HG03135 (cell line): ENCODE measurements at regions not wholly inside any gene's neighbourhood (a gene's known extent, or its start where the extent isn't known, plus 50 kb on each side); places are given as distances from the start of the nearest gene placed in this dataset.
"Not testable (repeated sequence)": the region's sequence is repeated elsewhere in the genome, so short reads cannot be mapped to it uniquely, and the experiment has no call there.

Source experiments
- ATAC-seq: cut with Tn5 transposase; IDR thresholded peaks from one replicate; pipeline ENCODE4 v1.9.1; 2021; ENCODE audit warnings: mild to moderate bottlenecking, moderate library complexity; ENCODE audit not compliant: unreplicated experiment

- no peak for ATAC-seq
Measured at GRCh38 chr6:98384801-98385200, 449.6 kb upstream of the POU3F2 start.

DNA sequence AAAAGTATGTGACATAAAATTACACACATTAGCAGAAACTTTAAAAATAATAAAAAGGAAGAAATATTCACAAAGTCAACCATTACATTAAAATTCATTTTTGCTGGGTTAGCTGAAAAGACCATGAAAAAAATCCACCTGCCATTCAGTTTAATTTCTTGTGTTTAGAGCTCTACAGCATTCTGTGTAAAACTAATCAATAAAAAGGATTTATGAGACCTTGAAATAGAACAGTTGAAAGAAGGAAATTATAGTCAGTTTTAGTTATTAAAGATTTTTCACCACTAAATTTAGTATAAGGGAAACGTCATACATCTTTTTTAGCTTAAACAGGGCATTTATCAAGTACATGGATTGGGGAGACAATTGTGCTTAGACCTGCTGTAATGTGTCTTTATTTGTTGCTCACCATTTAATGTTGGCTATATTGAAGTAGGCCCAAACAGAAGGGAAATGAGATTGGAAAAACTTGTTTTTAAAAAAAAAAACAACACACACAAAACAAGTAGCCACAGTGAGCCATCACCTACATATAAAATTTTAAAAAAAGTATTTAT is 438.7 kb upstream of the POU3F2 start:
- ATAC-seq = no peak

DNA sequence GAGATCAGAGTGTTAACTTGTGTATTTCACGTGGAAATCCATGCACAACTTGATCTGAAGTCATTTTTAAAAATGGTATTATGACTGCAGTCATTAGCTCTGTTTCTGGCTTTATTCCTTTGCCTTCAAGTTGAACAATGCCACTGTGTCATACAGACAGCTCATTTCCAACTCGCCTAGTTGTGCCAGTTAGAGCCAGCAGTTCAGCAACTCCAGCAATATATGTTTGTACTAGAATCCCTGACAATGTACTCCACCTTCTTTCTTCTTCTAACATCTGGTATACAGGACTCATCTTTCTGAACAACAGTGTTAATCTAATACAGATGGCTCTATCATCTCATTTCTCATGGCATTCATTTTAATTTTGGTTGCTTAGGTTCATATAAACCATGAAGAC is 418.3 kb upstream of the POU3F2 start:
- ATAC-seq = no peak

GRCh38 chr6:98416497-98417158 is 417.7 kb upstream of the POU3F2 start:
- not testable (repeated sequence) for ATAC-seq

DNA sequence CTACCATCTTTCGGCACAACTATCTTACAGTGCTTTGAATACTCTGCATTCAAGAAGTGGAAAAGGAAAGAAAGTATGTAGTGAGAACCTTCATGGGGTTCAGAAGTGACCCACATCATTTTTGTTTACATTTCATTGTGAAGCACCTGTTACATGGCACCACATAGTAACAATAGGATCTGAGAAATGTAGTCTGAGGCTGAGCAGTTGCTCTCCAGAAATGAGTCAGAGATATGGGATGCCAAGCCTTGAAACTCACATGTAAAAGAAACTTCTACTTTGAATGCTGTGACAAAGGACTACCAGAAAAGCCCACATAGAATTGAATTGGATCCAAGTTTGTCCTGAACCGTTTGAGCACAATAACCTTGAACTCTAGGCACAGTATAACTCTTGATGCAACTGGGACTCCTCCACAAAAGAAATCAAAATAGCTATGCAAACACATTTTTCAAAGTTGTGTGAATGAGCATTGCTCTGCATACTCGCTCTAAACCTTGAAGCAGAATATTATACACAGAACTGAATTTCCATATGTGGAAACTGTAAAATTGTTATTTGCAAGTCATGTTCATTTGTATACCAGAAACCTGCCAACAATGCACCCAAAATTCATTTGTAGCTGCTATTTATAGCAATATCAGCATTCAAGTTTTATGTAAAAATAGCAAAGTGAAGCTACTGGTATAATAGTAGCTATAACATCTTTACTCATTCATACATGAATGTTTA is 400.9 kb upstream of the POU3F2 start:
- no peak for ATAC-seq

GRCh38 chr6:98443633-98444032 is 390.7 kb upstream of the POU3F2 start:
- no peak for ATAC-seq

GRCh38 chr6:98452685-98453084 is 381.7 kb upstream of the POU3F2 start:
- ATAC-seq = no peak

DNA sequence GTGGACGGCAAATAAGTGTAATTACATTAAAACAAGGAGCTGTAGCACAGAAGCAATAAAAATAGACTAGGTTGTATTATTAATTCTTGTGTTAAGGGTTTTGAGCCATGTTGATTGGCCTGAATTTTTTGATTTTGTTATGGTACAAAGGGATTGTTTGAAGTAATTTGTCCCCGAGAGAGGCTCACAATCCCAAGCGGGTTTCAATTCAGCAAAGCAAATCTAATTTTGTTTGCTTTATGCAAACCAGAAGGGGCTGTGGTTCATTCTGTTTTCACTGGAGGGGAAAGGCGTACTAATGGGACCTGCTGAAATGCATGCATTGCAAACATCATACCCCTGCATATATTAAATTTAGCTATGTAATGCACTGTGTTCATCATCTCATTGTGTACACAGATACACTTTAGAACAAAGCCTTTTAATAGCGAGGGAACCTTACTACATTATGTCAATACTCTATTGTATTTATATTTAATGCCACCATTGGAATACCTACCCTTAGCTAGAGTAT is 379.5 kb upstream of the POU3F2 start:
- no peak for ATAC-seq

DNA sequence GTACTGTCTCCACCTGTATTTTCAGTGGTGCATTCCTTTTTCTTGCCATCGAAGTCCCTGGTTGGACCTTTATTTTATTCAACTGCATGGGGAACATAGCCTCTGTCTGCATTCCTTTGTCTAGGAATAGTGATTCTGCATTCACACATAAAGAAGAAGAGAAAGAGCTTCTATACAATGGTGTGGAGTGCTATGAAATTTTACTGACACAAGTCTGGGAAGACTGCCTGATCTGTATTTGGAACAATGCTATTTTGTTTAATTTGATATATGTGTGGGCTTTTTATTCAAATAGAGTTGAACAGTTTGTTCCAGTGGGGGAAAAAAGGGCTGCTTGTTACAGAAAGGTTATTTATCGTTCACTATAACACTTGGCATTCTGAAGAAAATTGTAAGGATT is 375.7 kb upstream of the POU3F2 start:
- no peak for ATAC-seq

DNA sequence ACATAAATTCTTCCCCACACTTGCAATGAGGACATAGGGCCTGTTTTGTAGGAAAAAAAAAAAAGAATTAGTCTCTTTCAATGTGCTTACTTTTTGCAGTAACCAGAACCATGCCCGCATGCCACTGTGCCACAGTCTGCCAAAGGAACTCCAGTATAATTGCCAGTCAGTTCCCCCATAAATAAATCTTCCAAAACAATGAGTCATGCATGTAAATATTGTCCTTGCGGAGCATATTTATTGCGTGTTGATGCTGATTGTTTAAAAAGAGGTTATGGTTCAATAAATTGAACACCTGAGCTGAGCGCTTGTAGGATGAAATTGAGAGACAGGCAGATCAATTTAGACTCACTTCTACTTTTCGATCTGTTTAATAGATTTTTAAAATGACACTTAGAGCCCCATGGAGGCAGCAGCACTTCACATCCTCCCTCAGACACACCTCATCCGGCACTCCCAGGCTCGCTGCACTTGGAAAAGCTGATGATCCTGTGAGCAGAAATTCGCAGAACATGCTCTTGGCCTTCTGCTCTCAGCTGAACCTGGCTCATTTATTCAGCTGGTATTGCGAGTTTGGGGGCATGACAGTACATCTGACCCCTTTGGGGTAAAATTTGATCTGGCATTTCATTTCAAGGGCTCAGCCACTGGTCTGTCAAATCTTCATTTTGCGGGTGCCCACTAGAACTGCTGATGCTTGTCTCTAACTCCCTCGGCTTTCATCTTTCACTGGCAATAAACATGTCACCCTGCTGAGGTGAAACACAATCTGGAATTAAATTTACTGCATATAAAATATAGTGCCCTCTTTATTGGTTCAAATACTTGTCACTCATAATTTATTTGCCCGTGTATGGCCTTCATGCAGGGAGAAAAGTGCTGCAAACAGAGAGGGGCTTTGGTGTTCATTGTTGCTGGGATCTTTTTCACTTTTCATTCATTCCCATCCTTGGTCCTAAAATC is 371.1 kb upstream of the POU3F2 start:
- ATAC-seq = no peak

DNA sequence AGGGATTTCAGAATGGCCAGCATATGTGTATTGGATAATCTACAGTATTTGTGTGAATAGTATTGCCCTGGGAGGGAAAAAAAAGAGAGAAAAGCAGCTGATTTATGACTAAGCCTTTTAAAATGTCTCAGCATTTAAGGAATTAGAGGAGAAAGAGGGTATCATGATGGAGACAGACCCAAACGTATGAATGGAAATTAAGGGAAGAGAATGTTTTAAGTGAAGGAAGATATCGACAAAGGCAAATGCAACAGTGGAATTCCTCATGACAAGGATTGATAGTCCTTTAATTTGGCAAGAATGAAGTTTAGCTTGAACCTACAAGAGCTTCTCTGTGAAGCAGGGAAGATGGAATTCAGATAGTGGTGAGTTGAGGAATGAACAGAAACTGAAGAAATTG is 367.3 kb upstream of the POU3F2 start:
- no peak for ATAC-seq

- no peak for ATAC-seq
Measured at GRCh38 chr6:98467902-98468301, 366.5 kb upstream of the POU3F2 start.

- ATAC-seq = no peak
Measured at GRCh38 chr6:98469141-98469540, 365.2 kb upstream of the POU3F2 start.

GRCh38 chr6:98470821-98471220 is 363.6 kb upstream of the POU3F2 start:
- ATAC-seq = no peak

DNA sequence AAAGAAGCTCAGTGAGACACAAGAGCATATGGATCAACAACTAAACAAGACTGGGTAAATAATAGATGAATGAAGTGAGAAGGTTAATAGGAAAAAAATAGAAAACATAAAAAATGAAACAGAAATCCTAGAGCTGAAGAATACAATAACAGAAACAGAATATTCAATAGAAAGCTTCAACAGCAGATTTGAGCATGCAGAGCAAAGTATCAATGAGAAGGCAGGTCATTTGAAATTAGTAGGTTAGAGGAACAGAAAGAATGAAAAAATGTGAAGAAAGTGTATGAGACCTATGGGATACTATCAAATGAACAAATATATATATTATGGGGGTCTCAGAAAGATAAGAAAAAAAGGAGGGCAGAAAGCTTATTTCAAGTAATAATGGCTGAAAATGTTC is 362.9 kb upstream of the POU3F2 start:
- no peak for ATAC-seq

GRCh38 chr6:98477231-98477630 is 357.1 kb upstream of the POU3F2 start:
- no peak for ATAC-seq

DNA sequence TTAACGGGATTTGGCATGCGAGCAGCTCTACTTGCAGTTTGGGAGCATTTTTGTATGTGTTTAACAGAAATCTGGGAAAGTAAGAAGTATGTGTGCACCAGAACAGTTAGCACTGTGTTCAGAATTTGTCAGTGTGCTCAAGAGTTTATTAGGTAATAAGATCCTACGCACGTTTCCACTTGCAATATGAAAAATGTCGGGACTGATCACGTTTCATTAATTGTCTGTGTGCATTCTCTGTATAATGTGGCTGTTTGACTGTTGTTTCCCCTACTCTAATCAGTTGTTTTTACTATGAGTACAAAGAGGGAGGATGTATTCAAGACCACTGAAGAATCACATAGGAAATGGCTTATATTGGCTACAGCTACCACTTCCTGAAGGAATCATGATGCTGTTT is 349.7 kb upstream of the POU3F2 start:
- no peak for ATAC-seq

DNA sequence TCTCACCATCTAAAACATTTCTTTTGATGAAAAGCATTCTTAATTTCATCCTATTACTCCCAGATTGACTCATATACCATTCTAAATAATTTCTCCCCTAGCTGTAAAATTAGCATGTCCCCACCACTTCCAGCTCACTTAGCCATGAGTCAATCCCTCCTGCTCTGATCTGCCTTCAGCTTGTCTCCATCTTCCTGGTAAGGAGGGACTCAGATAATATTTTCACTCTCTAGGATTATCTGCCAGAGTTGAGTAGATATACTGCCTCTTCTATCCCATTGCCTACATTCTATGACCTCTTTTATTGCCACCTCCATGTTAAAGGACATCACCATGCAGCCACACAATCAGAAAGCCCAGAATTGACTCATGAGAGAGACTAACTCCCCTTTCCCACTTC is 348.8 kb upstream of the POU3F2 start:
- ATAC-seq = no peak

- no peak for ATAC-seq
Measured at GRCh38 chr6:98486057-98486456, 348.3 kb upstream of the POU3F2 start.

DNA sequence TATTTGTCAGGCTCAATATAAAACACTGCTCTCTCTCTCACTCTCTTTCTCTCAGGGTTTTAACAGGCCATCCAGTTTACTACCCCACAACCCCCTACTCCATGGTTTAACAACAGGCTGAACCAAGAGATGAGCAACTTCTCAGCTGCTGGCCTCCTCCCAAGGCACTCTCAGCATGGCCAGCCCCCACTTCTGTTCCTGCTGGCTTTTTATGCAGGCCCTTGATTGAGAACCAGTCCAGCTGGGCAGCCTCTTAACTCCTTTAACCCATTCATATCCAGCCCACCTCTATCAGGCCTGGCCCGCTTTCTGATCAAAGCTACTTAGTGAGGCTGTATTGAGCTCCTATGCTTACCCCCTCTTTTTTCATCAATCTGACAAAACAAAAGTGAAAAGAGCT is 346.8 kb upstream of the POU3F2 start:
- ATAC-seq = no peak

DNA sequence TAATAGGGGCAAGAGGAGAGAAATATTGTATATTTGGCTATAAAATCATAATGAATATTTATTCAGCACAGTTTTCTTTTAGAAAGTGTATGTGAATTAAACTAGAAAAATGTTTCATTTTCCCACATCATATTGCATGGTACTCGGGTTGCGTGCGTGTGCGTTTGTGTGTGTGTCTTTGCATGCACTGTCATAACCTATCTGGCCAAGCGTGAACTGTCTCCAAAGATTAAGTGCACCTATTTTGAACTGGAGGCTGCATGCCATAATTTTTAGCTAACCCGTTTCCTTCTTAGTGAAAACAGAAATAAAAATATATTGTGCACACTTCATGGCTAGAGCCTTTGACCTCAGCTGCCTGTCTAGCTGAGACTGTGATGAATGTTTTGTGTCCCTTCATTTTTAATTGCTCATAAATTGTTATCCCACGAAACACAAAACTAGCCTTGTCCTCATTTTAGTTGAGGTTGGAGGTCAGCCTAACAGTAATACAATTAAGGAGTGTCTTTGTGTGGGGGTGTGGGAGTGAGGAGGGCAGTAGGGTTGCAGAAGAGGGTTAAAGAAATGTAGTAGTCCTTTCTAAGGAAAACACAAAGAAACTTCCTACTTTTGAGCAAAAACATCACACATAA is 336.1 kb upstream of the POU3F2 start:
- ATAC-seq = no peak
